GM12892 (cell line): ENCODE measurements at regions not wholly inside any gene's neighbourhood (a gene's known extent, or its start where the extent isn't known, plus 50 kb on each side); places are given as distances from the start of the nearest gene placed in this dataset.
"Not testable (repeated sequence)": the region's sequence is repeated elsewhere in the genome, so short reads cannot be mapped to it uniquely, and the experiment has no call there.

ENCODE experiments used
- DNase-seq: peaks from one replicate; pipeline ENCODE4 v3.0.0; 2011; ENCODE audit not compliant: insufficient read length
- FAIRE-seq: peaks from 2 replicates; lab custom pipeline; 2011; peaks lifted over from hg19 to GRCh38; lab: Jason Lieb, UNC
- POLR2A ChIP-seq: IDR thresholded peaks from 2 replicates; pipeline ENCODE4 v1.6.1; 2011; ENCODE audit warnings: low read depth, low read length, control low read depth
- POLR2AphosphoS5 ChIP-seq: IDR thresholded peaks from 2 replicates; pipeline ENCODE4 v1.6.1; 2011; ENCODE audit warnings: low read depth, low read length, control low read depth
- TAF1 ChIP-seq: IDR thresholded peaks from 2 replicates; pipeline ENCODE4 v1.6.1; 2011; ENCODE audit warnings: low read depth, mild to moderate bottlenecking, control low read depth, low read length, borderline replicate concordance

GRCh38 chr10:124242791-124243190 lies 149.4 kb upstream of the CHST15 start:
- TF ChIP-seq POLR2AphosphoS5 (no peak), TAF1 (no peak), POLR2A (no peak)
- DNase-seq: no peak
- no peak for FAIRE-seq

DNA sequence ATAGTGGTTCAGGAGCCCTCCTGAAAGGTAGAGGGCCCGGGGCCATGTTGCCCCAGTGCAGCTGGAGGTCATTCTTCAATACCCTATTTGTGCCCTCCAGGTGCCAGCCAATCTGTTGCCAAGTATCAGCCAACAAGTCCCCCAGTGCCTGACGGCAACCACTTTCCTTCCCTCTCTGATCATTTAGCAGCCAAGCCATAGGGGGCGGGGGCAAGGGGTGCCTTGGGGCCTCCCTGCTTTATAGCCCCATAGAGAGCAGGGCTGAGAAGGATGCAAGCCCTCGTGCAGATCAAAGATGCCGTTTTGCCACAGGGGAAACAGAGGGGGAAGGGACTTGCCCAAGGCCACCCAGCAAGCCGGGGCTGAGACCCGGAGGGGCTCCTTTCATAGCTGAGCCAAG lies 149.0 kb upstream of the CHST15 start:
- DNase-seq (no peak), FAIRE-seq (no peak)
- TF ChIP-seq POLR2AphosphoS5 (no peak), POLR2A (no peak), TAF1 (no peak)

- not testable (repeated sequence) for FAIRE-seq, DNase-seq
Measured at GRCh38 chr10:124241510-124241909, 148.1 kb upstream of the CHST15 start.

DNA sequence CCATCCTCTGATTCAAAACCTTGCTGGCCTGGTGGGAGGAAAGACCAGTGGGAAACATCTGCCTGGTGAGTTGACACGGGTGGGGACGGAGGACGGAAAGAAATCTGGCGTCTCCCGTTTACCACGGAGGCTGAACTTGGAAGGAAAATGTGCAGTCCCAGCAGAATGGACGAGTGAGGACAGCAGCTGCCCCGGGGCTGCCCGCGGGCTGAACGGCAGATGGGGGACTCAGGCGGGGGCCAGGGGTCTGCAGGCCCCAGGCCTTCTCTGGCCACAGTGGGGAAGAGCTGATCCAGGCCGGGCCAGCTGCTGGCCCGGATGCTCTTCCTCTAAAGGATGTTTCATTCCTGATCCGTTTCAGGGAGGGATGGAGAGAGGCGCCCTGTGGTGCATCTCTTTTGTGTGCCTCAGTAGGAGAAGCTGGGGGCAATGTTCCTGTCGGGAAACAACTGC lies 147.5 kb upstream of the CHST15 start:
- FAIRE-seq: no peak
- no peak for DNase-seq
- TF ChIP-seq POLR2A (no peak), TAF1 (no peak), POLR2AphosphoS5 (no peak)

- TF ChIP-seq TAF1: no peak
- no peak for TF ChIP-seq POLR2AphosphoS5
- no peak for TF ChIP-seq POLR2A
- DNase-seq (no peak), FAIRE-seq (no peak)
Measured at GRCh38 chr10:124239696-124240095, 146.3 kb upstream of the CHST15 start.

GRCh38 chr10:124239134-124239533 lies 145.7 kb upstream of the CHST15 start:
- FAIRE-seq (no peak), DNase-seq (no peak)
- TF ChIP-seq POLR2A (no peak), POLR2AphosphoS5 (no peak), TAF1 (no peak)

GRCh38 chr10:124238367-124238766 lies 145.0 kb upstream of the CHST15 start:
- FAIRE-seq (no peak), DNase-seq (no peak)
- no peak for TF ChIP-seq POLR2AphosphoS5
- no peak for TF ChIP-seq POLR2A
- TF ChIP-seq TAF1: no peak

DNA sequence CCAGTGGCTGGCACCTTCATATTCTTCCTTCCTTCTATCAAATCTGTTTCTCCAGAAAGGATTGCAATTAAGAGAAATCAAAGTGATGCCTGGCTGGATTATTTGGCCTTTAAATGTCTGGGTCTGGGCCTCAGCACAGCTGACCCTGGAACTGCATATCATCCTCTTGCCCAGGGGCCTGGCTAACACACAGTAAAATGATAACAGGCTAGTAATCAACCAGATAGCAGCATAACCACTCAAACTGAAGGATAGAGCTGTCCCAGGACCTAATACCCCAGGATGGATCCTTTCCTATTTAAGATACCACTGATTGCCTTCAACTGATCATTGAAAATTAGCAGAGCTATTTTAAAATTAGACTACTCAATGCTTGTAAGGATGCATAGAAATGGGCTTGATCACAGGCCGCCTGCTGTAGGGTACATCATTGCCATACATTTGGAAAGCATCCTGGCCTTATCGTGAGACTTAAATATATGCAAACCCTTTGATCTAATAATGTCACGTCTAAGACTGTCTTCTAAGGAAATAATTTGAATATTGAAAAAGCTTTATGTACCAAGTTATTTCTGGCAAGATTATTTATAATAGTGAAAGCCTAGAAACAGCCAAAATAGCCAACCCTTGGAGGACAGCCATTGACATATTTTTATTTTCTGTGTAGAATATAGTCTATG lies 144.0 kb upstream of the CHST15 start:
- no peak for DNase-seq
- no peak for FAIRE-seq

DNA sequence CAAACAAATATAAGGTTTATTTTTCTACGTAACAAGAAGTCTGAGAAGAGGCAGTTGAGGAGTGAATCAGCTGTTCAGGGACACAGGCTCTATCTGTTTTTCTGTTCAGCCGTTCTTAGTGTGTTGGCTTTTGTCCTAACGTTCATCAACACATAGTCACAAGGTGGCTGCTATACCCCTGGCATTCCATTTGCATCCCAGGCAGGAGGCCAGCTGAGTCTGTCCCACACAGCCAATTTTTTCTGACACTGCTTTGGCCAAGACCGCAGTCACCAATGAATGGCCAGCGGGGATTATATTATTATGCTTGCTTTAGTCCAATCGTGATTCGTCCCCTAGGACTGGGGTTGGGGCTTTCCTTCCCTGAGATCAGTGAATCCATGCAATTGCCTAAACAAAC lies 143.4 kb upstream of the CHST15 start:
- DNase-seq (no peak), FAIRE-seq (no peak)
- TF ChIP-seq POLR2A (no peak), TAF1 (no peak), POLR2AphosphoS5 (no peak)

More for the DNA sequence above, 144.0 kb upstream of the CHST15 start:
- TF ChIP-seq POLR2AphosphoS5: no peak

- no peak for FAIRE-seq
- TF ChIP-seq POLR2A: no peak
- no peak for TF ChIP-seq POLR2AphosphoS5
- no peak for TF ChIP-seq TAF1
Measured at GRCh38 chr10:124236136-124236535, 142.7 kb upstream of the CHST15 start.

GRCh38 chr10:124235232-124235631 lies 141.8 kb upstream of the CHST15 start:
- TF ChIP-seq TAF1 (no peak), POLR2AphosphoS5 (no peak), POLR2A (no peak)
- no peak for FAIRE-seq
- no peak for DNase-seq

More at GRCh38 chr10:124236136-124236535, 142.7 kb upstream of the CHST15 start:
- no peak for DNase-seq

GRCh38 chr10:124233546-124234138 lies 140.2 kb upstream of the CHST15 start:
- no peak for DNase-seq
- TF ChIP-seq TAF1 (no peak), POLR2AphosphoS5 (no peak), POLR2A (no peak)
- no peak for FAIRE-seq
